GM21447 (cell line): ENCODE measurements at regions not wholly inside any gene's neighbourhood (a gene's known extent, or its start where the extent isn't known, plus 50 kb on each side); places are given as distances from the start of the nearest gene placed in this dataset.
"Not testable (repeated sequence)": the region's sequence is repeated elsewhere in the genome, so short reads cannot be mapped to it uniquely, and the experiment has no call there.

ENCODE experiments used
- ATAC-seq: cut with Tn5 transposase; IDR thresholded peaks from one replicate; pipeline ENCODE4 v1.9.1; 2021; ENCODE audit not compliant: unreplicated experiment

DNA sequence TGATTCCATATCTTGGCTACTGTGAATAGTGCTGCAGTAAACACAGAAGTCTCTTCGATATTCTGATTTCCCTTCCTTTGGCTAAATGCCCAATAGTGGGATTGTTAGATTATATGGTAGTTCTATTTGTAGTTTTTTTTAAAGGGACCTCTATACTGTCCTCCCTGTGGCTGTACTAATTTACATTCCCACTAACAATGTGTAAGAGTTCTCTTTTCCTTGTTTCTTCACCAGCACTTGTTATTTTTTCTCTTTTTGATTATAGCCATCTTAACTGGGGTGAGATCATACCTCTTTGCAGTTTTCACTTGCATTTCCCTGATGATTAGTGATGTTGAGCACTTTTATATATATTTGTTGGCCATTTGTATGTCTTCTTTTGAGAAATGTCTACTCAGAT lies 102.0 kb downstream of the CARTPT start:
- no peak for ATAC-seq

DNA sequence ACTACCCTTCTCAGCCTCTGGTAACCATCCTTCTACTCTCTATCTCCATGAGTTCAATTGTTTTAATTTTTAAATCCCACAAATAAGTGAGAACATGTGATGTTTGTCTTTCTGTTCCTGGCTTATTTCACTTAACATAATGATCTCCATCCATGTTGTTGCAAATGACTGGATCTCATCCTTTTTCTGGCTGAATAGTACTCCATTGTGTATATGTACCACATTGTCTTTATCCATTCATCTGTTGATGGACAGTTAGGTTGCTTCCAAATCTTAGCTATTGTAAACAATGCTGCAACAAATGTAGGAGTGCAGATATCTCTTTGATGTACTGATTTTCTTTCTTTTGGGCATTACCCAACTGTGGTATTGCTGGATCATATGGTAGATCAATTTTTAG lies 103.0 kb downstream of the CARTPT start:
- ATAC-seq, result not testable (repeated sequence)

- no peak for ATAC-seq
Observed at GRCh38 chr5:71825992-71826391, 106.9 kb downstream of the CARTPT start.

DNA sequence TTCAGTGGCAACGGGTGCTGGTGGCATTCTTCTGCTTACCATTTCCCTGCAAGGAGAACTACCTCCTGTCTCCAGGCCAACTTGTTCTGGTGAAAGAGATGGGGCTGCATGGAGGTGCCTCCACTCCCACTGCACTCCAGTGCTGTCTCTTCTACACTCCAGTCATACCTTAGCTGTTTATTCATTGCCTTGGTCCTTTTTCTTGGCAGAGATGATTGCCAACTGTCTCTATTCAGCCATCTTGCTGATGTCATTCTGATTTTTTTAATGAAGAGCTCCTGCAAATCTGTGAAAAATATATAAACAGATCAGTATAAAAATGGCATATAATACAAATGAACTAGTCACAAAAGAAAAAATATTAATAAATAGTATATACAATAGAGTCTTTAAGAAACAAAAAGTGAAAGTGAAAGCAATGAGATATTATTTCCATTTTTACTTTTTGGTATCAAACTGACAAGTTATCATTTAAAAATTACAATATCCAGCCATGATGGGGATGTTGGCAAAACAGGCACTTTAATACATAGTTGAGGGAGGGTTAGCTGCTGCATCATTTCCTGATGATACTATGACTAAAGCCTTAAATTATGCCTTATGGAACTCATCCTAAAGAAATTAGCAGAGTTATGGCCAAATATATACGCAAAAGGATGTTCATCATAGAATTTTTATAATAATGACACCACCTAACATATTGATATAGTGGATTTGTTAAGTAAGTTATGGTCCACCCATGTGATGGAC lies 109.4 kb downstream of the CARTPT start:
- ATAC-seq, result no peak

GRCh38 chr5:71829206-71829605 lies 110.1 kb downstream of the CARTPT start:
- ATAC-seq, result no peak

DNA sequence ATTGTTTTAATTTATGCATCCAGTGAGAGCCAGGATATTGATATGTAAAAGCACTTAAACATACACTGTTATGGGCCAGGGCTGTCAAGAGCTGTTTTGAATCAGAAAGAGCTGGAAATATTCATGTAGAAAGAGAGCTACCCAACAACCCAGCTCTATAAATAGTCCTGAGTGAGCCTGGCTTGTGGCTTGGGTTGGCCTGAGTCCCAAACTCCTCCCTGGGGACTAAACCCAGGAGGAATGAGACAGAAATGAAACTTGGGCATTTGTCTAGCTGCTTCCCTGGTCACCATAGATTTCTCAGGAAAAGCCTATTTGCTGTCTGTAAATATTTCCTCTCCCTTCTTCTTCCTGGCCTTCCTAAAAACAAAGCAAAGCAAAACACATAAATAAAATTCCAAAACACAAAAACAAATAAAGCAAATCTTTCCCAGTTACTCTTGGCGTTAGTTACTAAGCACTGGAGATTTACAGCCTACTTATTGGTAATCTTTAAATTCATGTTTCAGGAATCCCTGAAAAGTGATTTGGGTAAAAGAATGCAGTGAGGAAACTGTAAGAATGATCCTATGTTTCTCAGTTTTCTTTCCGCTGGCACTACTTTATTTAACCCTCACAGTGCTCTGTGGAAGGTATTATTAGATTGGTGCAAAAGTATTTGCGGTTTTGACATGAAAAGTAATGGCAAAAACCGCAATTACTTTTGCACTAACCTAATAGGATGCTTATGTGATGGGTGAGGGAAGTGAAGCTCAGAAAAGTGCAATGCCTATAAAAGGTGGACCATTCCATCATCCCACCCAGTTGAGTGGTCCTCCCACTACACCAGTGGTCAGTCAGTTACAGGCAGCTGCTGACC lies 111.8 kb downstream of the CARTPT start:
- no peak for ATAC-seq

DNA sequence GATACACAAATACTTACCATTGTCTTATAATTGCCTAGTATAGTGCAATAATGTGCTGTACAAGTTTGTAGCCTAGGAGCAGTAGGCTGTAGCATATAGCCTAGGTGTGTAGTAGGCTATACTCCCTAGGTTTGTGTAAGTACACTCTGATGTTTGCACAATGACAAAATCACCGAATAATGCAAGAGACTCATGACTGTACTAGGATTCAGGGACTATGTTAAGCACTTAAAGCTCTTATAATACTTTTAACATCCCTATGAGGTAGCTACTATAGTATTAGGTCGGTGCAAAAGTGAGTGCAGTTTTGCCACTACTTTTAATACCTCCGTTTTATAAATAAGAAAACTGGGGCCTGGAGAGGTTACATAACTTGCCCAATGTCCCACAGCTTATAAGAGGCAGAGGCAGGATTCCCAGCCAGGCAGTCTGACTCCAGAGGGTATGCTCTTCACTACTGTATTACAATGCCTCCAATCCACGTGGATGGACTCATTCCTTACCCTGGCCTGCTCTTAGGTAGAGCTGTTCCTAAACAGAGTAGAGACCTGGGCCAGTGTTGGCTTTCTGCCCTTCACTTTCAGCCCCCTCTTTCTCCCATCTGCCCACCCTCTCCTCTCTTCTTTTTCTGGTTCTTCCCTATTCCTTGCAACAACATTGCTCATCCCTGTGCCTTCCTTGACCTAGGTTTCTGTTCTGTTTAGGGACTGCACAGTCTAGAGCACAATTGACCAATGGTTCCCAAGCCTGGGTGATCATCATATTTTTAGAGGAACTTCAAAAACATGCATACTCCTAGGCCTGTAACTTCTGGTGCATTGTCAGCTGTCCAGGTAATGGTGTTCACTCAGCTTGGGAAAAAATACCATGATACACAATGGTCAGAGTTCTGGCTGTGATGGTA lies 114.0 kb downstream of the CARTPT start:
- no peak for ATAC-seq

- no peak for ATAC-seq
Observed at GRCh38 chr5:71834601-71835000, 115.5 kb downstream of the CARTPT start.

- ATAC-seq, result no peak
Observed at GRCh38 chr5:71836084-71836483, 117.0 kb downstream of the CARTPT start.

DNA sequence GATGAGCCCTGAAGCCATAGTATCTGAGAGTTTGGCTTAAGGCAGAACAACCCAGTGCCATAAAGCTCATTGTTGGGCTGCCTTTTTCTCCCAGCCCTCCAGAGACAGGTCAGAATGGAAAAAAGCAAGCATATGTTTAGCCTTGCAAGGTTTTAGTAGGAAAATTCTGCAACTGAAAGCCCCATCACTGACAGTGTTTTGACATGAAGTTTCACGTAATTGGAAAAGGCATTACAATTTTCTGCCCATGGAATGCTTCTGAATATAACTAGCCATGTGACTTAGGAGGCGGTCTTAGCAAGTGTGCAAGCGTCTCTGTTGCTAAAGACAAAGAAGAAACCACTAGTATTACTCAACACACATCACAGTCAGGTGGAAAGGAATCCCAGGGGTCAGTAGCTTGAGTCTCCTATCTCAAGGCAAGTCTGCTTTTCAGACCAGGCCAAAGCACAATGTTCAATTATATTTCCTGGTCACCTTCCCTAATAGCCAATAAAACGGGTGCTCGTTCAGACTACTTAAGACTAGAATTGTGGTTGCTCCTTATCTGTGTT lies 117.6 kb downstream of the CARTPT start:
- no peak for ATAC-seq

- no peak for ATAC-seq
Observed at GRCh38 chr5:71838286-71838685, 119.2 kb downstream of the CARTPT start.

DNA sequence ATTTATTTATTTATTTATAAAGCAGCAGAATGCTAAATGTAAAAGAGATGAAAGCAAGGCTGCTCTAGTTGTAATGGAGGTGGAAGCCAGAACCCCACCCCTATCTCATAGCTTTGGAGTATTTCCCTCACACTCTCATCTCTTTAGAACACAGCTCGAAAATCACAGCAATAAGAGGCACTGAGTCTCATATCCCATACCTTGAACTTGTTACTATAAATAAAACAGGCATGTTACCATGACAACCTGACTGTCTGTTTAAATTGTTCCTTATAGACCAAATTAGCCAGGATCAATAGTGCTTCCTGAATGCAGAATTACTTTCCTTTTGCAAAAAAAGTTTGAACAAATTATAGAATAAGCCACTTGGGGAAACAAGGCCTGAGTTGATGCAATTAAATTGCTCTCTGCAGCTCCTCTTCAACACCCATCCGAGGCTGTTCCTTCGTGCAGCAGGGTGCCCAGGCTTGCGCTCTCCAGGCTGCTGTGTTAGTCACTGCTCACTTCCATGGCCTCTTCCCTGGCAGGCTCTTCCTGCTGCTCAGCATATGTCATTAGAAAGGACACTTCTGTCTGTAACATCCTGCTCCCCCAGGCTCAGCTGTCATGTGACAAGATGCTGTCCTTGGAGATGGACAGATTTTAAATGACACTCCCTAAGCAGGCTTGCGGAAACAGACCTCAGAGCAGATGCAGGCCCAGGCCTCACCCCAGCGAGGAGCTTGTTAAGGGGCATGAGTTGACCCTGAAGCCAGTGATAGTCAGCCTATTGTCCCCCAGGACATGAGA lies 120.2 kb downstream of the CARTPT start:
- ATAC-seq, result no peak

DNA sequence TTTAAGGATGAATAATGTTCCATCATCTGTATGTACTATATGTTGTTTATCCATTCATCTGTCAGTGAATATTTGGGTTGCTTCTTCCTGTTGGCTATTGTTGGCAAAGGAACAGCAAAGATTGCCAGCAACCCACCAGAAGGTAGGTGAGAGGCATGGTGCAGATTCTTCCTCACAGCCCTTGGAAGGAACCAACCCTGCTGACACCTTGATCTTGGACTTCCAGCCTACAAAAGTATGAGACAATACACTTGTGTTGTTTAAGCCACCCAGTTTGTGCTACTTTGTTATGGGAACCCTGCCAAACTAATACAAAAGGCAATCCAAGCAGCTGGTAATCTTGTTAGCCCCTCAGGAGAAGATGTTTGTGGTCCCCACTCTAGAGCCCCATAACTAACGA lies 122.0 kb downstream of the CARTPT start:
- no peak for ATAC-seq

DNA sequence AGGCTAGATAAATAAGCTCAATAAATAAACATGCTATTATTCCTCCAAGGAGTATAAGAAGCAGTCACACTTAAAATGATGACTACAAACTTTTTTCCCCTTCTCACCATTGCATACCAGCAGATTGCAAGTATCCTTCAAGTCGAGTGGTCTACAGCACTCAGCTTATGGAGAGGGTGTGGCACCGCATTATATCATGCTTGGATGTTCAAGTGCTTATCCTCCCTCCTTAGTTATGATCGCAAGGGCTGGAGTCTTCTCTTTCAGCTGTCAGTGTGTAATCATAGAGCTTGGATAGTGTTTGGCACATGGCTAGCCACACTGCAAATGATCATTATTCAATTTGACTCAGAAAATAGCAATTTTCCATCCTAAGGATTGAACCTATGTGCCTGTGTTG lies 124.0 kb downstream of the CARTPT start:
- ATAC-seq, result no peak

DNA sequence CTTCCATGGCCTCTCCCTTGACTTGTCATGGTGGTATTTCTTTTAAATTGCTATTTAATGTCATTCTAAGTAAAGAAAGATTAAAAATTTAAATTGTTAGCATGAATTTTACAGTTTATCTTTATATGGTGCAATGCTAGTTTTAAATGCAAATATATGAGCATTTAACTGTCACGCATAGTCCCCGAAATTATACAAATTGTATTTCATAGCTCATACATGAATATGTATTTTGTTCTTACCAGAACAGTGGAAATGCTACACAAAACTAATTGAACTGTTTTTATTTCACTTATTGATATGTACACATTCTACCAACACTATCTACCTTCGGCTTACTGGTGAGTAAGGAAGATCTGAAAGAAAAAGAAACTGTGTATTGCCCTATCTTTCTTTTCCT lies 125.8 kb downstream of the CARTPT start:
- ATAC-seq, result no peak

GRCh38 chr5:71859515-71859914 lies 140.4 kb downstream of the CARTPT start:
- ATAC-seq, result no peak

GRCh38 chr5:71860048-71860447 lies 141.0 kb downstream of the CARTPT start:
- no peak for ATAC-seq

DNA sequence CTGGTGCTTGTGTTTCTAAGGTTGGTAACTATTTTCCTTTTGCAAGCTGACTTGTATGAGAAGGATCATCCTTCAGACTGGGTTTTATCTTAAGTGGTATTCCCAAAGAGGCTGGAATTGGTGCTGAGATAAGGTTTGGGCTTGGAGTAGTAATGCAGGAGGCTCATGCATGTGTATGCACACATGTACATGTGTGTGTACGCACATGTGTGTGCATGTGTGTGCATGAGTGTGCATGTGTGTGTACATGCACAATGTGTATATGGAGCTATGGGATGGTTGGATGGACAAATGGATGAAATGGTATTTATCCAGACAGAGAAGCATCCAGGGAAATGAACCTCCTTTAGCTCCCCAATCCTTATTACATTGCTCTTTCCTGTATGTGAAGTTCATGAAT lies 142.6 kb downstream of the CARTPT start:
- ATAC-seq, result no peak

- ATAC-seq, result no peak
Observed at GRCh38 chr5:71862087-71862486, 143.0 kb downstream of the CARTPT start.

DNA sequence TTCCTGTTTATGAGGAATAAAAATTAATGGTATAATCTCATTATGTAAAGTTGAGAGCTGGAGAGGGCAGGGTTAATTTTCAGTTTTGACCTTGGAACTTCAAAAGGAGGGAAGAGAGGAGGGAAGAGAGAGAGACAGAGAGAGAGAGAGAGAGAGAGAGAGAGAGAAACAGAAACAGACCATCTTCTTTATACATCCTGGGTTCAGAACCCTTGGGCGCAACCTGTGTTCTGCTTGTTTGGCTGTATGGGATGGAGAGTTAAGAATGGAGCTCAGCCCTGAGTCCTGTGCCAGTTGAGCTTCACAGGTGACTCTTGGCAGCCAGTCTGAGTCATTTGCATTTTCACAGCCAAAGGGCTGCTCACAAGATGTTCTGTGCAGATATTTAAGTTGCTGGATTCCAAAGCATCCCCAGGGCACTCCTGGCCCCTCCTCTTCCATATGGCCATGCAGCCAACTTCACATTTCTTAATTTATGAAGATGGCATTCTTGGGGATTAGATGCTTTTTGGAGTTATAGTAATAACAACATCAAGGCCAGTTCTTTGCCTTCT lies 143.5 kb downstream of the CARTPT start:
- no peak for ATAC-seq
